Testis (tissue), 2 donors: ENCODE measurements at regions not wholly inside any gene's neighbourhood (a gene's known extent, or its start where the extent isn't known, plus 50 kb on each side); places are given as distances from the start of the nearest gene placed in this dataset.
"Not testable (repeated sequence)": the region's sequence is repeated elsewhere in the genome, so short reads cannot be mapped to it uniquely, and the experiment has no call there.

Source experiments
- DNase-seq: peaks from one replicate; pipeline ENCODE4 v3.0.0-alpha.2; 2019
- H3K27ac ChIP-seq, 2 donors: fragments of 200-600 bp; sonication (generic); one replicate each; pipeline ENCODE4 v1.5.1; 2019
- H3K27me3 ChIP-seq: fragments of 200-600 bp; sonication (generic); one replicate; pipeline ENCODE4 v1.5.1; 2019
- H3K36me3 ChIP-seq: fragments of 200-600 bp; sonication (generic); one replicate; pipeline ENCODE4 v1.5.1; 2017; ENCODE audit warnings: low read depth; ENCODE audit errors: missing control alignments
- H3K4me1 ChIP-seq: fragments of 200-600 bp; sonication (generic); one replicate; pipeline ENCODE4 v1.5.1; 2019
- H3K4me3 ChIP-seq, 2 donors: fragments of 200-600 bp; sonication (generic); one replicate each; pipeline ENCODE4 v1.5.1; 2017 to 2019
- H3K9me3 ChIP-seq: fragments of 200-600 bp; sonication (generic); one replicate; pipeline ENCODE4 v1.5.1; 2017
- POLR2A ChIP-seq: fragments of 450-650 bp; IDR thresholded peaks from one replicate; pipeline ENCODE4 v1.6.1; 2017; ENCODE audit warnings: antibody characterized with exemption, mild to moderate bottlenecking, moderate library complexity
- WGBS, 2 donors: methylation state at CpG; one replicate each; pipeline ENCODE4 v1.1.5; 2018; 5-methylcytosine and 5-hydroxymethylcytosine counted together
- intact Hi-C: fragments of 100-400 bp; cut with DNase I; formaldehyde crosslinking; loops from one replicate; pipeline ENCODE4 v1.15.1; 2023; ENCODE audit warnings: low total_unique reads
- TF ChIP-seq, protein P1 (sequence below), 3 experiments: fragments of 450-650 bp in 2 of 3; fragments of 200-600 bp in 1 of 3; sonication (generic) in 1 of 3; IDR thresholded peaks; one replicate each; pipeline ENCODE4 v1.5.1; 2016 to 2019; ENCODE audit warnings: antibody characterized with exemption in 3 of 3, mild to moderate bottlenecking in 2 of 3, moderate library complexity in 1 of 3

DNA sequence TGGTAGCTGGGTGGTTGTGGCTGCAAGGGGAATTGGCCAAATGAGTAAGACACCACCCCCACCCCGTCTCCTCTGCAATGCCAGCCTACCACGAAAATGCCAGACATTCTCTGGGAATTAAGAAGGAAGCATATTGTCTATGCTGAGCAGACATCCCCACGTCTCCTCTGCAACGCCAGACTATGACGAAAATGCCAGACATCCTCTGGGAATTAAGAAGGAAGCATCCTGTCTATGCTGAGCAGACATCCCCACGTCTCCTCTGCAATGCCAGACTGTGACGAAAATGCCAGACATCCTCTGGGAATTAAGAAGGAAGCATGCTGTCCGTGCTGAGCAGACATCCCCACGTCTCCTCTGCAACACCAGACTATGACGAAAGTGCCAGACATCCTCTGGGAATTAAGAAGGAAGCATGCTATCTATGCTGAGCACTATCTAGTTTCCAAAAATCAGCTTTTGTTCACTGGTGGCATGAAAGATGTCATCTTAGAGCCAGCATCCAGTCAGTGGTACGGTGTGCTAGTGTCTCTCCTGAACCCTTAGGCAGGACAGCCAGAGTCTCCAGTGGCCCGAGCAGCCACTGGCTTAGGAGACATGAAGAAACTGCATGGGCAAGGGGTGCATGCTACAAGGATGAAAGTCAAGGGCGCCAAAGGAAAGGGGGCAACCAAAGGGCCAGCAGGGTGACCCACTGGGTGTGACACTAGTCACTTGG is 339.8 kb upstream of the FRG1 start:
- no peak for TF ChIP-seq POLR2A
- TF ChIP-seq, protein P1, sequence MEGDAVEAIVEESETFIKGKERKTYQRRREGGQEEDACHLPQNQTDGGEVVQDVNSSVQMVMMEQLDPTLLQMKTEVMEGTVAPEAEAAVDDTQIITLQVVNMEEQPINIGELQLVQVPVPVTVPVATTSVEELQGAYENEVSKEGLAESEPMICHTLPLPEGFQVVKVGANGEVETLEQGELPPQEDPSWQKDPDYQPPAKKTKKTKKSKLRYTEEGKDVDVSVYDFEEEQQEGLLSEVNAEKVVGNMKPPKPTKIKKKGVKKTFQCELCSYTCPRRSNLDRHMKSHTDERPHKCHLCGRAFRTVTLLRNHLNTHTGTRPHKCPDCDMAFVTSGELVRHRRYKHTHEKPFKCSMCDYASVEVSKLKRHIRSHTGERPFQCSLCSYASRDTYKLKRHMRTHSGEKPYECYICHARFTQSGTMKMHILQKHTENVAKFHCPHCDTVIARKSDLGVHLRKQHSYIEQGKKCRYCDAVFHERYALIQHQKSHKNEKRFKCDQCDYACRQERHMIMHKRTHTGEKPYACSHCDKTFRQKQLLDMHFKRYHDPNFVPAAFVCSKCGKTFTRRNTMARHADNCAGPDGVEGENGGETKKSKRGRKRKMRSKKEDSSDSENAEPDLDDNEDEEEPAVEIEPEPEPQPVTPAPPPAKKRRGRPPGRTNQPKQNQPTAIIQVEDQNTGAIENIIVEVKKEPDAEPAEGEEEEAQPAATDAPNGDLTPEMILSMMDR (IDR thresholded peaks at IDR 0.05): no peak
- 52 to 66% methylated on average over 13 of the region's 13 CpGs for WGBS, 2 donors
- intact Hi-C loops: no loop called here
- Histone ChIP-seq H3K4me3 (no peak overlapping the region), H3K27me3 (no peaks in the 10 kb centered on the region), H3K9me3 (no peaks in the 10 kb centered on the region), H3K36me3 (no peaks in the 10 kb centered on the region), H3K4me1 (no peaks in the 10 kb centered on the region), H3K27ac (no peak overlapping the region)
- DNase-seq: no peak

DNA sequence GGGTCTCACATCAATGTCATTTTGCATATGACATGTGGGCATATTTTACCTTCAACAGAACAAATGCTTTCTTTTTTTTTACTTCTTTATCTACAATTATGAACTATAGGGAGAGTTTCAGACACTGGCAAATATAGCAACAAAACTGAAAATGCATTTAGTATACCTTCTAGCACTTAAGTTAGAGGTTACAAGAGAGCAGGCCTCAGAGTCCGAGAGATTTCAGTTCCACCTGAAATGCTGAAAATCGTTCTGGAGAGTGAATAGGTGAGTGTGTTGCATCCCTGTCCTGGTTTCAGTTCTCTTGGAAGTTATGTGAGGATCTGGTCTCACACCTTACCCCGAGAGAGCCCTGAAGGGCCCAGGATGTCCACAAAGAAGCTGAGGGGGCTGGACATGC is 337.8 kb upstream of the FRG1 start:
- DNase-seq, intact Hi-C loops, H3K36me3 ChIP-seq, H3K9me3 ChIP-seq, H3K27me3 ChIP-seq, H3K4me3 ChIP-seq, H3K4me1 ChIP-seq, H3K27ac ChIP-seq: not testable (repeated sequence)
- WGBS, 2 donors: 85 to 94% methylated on average over 3 of the region's 3 CpGs

DNA sequence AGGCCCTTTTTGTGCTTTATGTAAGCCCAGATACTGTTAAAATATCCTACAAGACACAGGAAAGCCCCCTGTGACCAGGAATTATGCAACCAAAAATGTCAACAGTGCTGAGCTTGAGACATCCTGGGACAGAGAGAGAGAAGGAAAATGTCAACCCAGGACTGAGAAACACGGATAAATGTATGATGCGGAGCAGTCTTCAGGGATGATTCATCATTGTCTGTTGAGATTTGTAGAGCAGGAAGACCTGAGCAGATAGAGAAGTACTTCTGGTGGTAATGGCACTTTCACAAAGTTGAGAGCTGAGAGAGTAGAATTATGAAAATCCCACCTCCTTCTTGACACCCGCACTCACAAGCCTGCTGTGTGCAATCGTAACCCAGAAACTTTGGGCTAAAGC is 330.1 kb upstream of the FRG1 start:
- intact Hi-C loops, H3K36me3 ChIP-seq: not testable (repeated sequence)
- WGBS, 2 donors: 80 to 82% methylated on average over 3 to 4 of the region's 4 CpGs

DNA sequence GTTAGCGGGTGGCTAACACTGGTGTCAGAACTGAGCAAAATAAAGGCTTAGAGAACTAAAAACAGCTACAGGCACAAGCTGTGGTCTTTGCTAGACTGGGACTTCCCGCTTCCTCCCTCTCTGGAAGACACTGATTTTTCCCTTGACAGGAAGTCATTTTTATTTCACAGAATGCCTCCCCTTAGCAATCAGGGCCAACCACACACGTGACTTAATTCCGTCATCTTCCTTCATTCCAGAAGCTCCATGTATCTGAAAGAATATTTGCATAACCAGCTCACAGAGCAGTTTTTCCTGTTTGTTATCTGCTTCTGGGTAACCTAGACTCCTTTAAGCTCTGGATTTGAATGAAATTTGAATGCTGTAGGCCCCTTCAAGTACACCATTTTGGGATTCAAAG is 327.5 kb upstream of the FRG1 start:
- intact Hi-C loops: no loop called here
- H3K4me3 ChIP-seq: no peak overlapping the region
- no peak overlapping the region for H3K27ac ChIP-seq
- TF ChIP-seq POLR2A: no peak
- TF ChIP-seq, protein P1 (IDR thresholded peaks at IDR 0.05): no peak
- no peaks in the 10 kb centered on the region for H3K36me3 ChIP-seq
- H3K4me1 ChIP-seq: no peaks in the 10 kb centered on the region
- H3K9me3 ChIP-seq: no peaks in the 10 kb centered on the region
- no peak for DNase-seq
- no peaks in the 10 kb centered on the region for H3K27me3 ChIP-seq
- WGBS, 2 donors: 58 to 75% methylated on average over 3 to 4 of the region's 4 CpGs

More for the DNA sequence above, 330.1 kb upstream of the FRG1 start:
- H3K4me1 ChIP-seq, H3K9me3 ChIP-seq, H3K27ac ChIP-seq, H3K27me3 ChIP-seq, DNase-seq, H3K4me3 ChIP-seq: not testable (repeated sequence)

DNA sequence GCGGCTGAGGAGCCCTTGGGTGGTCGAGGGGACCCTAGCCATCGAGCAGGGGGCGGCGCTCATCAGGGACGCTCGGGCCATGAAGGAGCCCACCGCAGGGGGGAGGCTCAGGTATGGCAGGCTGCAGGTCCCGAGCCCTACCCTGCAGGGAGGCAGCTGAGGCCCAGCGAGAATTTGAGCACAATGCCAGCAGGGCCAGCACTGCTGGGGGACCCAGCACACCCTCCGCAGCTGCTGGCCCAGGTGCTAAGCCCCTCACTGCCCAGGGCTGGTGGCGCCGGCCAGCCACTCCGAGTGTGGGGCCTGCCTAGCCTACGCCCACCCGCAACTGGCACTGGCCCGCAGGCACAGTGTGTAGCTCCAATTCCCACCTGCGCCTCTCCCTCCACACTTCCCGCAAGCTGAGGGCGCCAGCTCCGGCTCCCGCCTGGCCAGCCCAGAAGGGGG is 325.4 kb upstream of the FRG1 start:
- H3K4me1 ChIP-seq: no peaks in the 10 kb centered on the region
- TF ChIP-seq, protein P1 (IDR thresholded peaks at IDR 0.05): no peak
- TF ChIP-seq POLR2A: no peak
- intact Hi-C loops: no loop called here
- no peak overlapping the region for H3K4me3 ChIP-seq
- 51 to 84% methylated on average over 5 to 22 of the region's 22 CpGs for WGBS, 2 donors
- no peaks in the 10 kb centered on the region for H3K36me3 ChIP-seq
- no peak for DNase-seq
- H3K27ac ChIP-seq: no peak overlapping the region
- H3K27me3 ChIP-seq: no peaks in the 10 kb centered on the region
- H3K9me3 ChIP-seq: no peaks in the 10 kb centered on the region

DNA sequence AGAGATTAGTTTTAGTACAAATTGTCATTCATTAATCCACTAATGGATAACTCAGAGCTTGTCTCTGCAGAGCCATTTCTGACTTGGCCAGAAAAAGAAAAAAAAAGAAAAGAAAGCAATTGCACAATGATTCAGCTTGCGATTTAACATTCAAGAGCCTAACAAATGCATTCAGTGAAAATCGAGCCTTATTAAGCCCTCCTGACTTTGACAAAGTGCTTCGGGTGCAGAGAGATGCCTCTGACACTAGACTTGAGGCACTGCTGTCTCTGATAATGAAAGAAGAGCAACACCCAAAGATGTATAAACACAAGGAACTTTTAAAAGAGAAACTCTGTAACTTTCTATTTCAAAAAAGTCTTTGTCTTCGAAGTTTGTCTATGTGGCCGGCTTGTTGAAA is 322.9 kb upstream of the FRG1 start:
- peak; percentile 30 for DNase-seq
- H3K4me3 ChIP-seq, H3K9me3 ChIP-seq, H3K27me3 ChIP-seq, intact Hi-C loops, H3K36me3 ChIP-seq, H3K4me1 ChIP-seq: not testable (repeated sequence)
- WGBS, 2 donors: 20 to 21% methylated on average over 5 of the region's 5 CpGs
- H3K27ac ChIP-seq: peak overlapping the region in 1 of 2 donors; percentile 59

DNA sequence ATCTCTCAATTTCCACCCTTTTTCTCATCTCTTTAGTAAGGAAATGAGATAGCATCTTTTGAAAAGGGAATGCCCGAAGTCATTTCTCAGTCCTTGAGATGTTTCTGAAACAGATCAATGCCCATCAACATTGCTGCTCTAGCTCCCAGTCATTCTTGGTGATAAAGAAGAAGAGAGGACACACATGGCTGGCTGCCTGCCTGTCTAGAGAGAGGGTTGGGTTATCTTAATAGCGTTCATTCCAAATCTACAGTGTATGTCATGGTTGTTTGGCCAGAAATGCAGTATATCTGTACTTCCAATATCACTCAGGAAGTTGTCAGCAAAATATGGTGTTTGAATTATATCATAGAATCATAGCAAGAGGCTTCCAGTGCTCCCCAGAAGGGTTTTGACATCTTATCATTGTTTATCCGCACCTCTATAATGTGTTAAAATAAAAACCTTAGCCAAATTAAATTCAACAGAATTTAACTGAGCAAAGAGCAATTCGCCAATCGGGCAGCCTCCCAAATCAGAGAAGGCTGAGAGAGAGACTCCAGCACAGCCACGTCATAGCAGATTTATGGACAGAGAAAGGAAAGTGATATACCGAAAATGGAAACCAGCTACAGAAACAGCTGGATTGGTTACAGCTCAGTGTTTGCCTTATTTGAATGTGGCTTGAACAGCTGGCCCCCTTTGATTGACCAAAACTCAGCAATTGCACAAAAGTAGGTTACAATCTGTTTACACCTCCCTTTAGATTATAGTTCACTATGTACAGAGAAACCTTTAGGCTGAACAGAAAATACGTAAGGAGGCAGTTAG is 321.0 kb upstream of the FRG1 start:
- H3K27me3 ChIP-seq, H3K4me1 ChIP-seq, DNase-seq, H3K9me3 ChIP-seq, H3K4me3 ChIP-seq, intact Hi-C loops, H3K36me3 ChIP-seq, H3K27ac ChIP-seq: not testable (repeated sequence)
- WGBS, 2 donors: 74 to 76% methylated on average over 8 of the region's 8 CpGs

DNA sequence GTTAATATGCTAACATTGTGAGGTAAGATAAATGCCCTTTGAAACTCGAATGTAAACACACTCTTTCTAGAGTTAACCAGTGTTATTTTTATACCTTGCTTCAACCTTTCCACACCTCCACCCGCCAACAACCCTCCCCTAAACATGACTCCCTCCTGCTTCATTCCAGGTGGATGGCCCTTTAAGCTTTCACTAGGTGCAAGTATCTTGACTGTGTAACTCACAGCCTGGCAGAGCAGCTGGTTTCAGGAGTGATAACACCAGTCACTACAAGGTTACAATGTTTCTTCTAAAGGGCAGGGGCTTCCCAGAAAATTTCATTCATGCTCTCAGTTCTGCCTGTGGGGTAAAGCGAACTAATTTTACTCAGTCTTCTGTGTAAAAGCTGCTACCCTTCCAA is 318.1 kb upstream of the FRG1 start:
- H3K4me1 ChIP-seq, H3K27ac ChIP-seq, intact Hi-C loops, H3K9me3 ChIP-seq, H3K27me3 ChIP-seq, H3K36me3 ChIP-seq, H3K4me3 ChIP-seq: not testable (repeated sequence)
- peak; percentile 61 for DNase-seq
- WGBS, 2 donors: 55 to 70% methylated on average over 3 of the region's 3 CpGs

DNA sequence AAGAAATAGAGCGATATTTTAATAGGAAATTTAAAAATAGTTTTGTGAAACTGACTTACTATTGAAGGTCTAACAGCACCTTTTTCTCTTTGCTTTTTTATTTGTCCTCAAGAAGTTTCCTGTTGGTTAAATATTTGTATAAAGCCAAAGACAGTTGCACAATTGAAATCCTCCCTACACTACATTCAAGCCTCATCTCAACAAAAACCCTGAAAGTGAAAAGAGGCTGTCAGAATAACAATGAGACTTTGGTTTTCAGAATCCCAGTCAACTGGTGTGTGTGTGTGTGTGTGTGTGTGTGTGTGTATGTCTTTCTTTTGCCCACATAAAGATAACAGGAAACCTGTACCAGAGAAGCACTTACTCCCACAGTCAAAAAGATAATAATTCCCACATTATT is 313.6 kb upstream of the FRG1 start:
- H3K27me3 ChIP-seq, H3K4me1 ChIP-seq, DNase-seq, intact Hi-C loops, H3K36me3 ChIP-seq, H3K27ac ChIP-seq, H3K9me3 ChIP-seq, H3K4me3 ChIP-seq: not testable (repeated sequence)
- 0 to 36% methylated on average over 1 of the region's 1 CpG for WGBS, 2 donors
